Activated CD8-positive, alpha-beta T cell treated with anti-CD3 and anti-CD28 coated beads for 36 hours (primary cell): ENCODE measurements at regions not wholly inside any gene's neighbourhood (a gene's known extent, or its start where the extent isn't known, plus 50 kb on each side); places are given as distances from the start of the nearest gene placed in this dataset.

Experiments
- ATAC-seq: fragments of 200-7000 bp; cut with Tn5 transposase; one replicate; pipeline ENCODE4 v1.10.0; 2021; ENCODE audit warnings: mild to moderate bottlenecking, moderate library complexity
- CTCF ChIA-PET: fragments of 350-600 bp; sonication (Branson Sonifier 250); formaldehyde crosslinking; loops from one replicate; lab custom pipeline; 2021; ENCODE audit warnings: antibody characterized with exemption; lab: Charles Lee
- POLR2A ChIA-PET: fragments of 350-600 bp; sonication (Branson Sonifier 250); formaldehyde crosslinking; loops from one replicate; lab custom pipeline; 2021; ENCODE audit warnings: antibody characterized with exemption; lab: Charles Lee
- DNase-seq: peaks from one replicate; pipeline ENCODE4 v3.0.0-alpha.2; 2020
- H3K27ac Mint-ChIP-seq: one replicate; pipeline ENCODE4 v1.8.0; 2021; ENCODE audit warnings: mild to moderate bottlenecking, mixed read lengths
- H3K27me3 Mint-ChIP-seq: one replicate; pipeline ENCODE4 v1.8.0; 2021; ENCODE audit warnings: mixed read lengths
- H3K36me3 Mint-ChIP-seq: one replicate; pipeline ENCODE4 v1.8.0; 2021; ENCODE audit warnings: low read depth, mixed read lengths
- H3K4me1 Mint-ChIP-seq: one replicate; pipeline ENCODE4 v1.8.0; 2021; ENCODE audit warnings: low read depth, mixed read lengths
- H3K4me3 Mint-ChIP-seq: one replicate; pipeline ENCODE4 v1.8.0; 2021; ENCODE audit warnings: mild to moderate bottlenecking, moderate library complexity, mixed read lengths
- H3K9me3 Mint-ChIP-seq: one replicate; pipeline ENCODE4 v1.8.0; 2021; ENCODE audit warnings: mixed read lengths
- intact Hi-C: fragments of 100-400 bp; cut with micrococcal nuclease; formaldehyde crosslinking; loops from one replicate; pipeline ENCODE4 v1.10.0; 2022
- TF ChIP-seq, protein P1 (sequence below): fragments of 200-600 bp; IDR thresholded peaks from one replicate; pipeline ENCODE4 v1.8.0; 2022; ENCODE audit warnings: antibody characterized with exemption, mild to moderate bottlenecking

DNA sequence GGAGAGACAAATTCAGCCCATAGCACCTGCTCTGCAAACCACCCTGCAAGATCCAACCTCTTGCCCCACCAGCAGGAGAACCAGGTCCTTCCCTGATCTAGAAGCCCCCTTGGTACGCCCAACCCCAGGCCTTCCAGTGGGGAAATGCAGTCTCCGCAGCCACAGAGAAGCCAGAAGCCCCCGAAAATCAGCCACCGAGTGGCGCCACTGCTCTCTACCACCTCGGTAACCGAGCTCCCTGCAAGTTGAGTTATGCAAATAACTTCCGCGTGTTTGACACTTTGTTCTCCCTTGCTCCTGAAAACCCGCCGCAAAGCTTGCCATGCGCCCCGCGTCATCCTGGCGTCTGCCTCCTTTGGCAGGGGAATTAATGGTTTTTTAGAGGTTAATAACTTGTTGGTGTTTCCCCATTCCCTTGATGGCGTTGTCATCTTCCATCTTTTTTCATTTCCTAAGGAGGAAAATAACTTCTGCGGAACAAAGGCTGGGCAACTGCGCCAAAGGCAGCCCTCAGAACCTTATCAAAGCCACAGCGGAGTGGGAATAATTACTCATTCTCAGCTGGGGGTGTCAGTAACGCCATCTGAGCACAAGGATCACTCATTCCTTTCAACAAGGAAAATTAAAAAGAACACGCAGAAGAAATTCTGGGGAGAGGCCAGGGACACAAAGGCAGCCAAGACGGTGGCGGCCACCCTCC lies 60.4 kb downstream of the FZD10 start:
- DNase-seq (no peak), ATAC-seq (no peak)
- POLR2A ChIA-PET, result no interaction called here
- H3K27ac Mint-ChIP-seq, result no peak overlapping the region
- H3K9me3 Mint-ChIP-seq, result no peaks in the 10 kb centered on the region
- peaks cover 20% of the 10 kb centered on the region for H3K27me3 Mint-ChIP-seq
- no peak overlapping the region for H3K4me3 Mint-ChIP-seq
- CTCF ChIA-PET, result no interaction called here
- intact Hi-C loops, result no loop called here
- no peaks in the 10 kb centered on the region for H3K4me1 Mint-ChIP-seq
- no peaks in the 10 kb centered on the region for H3K36me3 Mint-ChIP-seq
- TF ChIP-seq, protein P1, sequence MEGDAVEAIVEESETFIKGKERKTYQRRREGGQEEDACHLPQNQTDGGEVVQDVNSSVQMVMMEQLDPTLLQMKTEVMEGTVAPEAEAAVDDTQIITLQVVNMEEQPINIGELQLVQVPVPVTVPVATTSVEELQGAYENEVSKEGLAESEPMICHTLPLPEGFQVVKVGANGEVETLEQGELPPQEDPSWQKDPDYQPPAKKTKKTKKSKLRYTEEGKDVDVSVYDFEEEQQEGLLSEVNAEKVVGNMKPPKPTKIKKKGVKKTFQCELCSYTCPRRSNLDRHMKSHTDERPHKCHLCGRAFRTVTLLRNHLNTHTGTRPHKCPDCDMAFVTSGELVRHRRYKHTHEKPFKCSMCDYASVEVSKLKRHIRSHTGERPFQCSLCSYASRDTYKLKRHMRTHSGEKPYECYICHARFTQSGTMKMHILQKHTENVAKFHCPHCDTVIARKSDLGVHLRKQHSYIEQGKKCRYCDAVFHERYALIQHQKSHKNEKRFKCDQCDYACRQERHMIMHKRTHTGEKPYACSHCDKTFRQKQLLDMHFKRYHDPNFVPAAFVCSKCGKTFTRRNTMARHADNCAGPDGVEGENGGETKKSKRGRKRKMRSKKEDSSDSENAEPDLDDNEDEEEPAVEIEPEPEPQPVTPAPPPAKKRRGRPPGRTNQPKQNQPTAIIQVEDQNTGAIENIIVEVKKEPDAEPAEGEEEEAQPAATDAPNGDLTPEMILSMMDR, result no peak

DNA sequence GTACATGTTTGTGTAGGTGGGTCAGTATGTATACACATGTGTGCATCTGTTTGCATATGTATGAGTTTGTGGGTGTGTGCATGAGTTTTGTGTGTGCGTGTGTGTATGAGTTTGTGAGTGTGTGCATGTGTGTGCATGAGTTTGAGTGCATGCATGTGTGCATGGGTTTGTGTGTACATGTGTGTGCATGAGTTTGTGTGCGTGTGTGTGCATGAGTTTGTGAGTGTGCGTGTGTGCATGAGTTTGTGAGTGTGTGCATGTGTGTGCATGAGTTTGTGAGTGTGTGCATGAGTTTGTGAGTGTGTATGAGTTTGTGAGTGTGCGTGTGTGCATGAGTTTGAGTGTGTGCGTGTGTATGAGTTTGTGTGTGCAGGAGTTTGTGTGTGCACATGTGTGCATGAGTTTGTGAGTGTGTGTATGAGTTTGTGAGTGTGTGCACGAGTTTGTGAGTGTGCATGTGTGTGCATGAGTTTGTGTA lies 61.5 kb downstream of the FZD10 start:
- ATAC-seq, result no peak
- Mint-ChIP-seq H3K9me3 (no peaks in the 10 kb centered on the region), H3K27ac (no peak overlapping the region), H3K4me1 (no peaks in the 10 kb centered on the region), H3K36me3 (no peaks in the 10 kb centered on the region), H3K4me3 (no peak overlapping the region), H3K27me3 (peaks cover 18% of the 10 kb centered on the region)
- intact Hi-C loops, result no loop called here
- TF ChIP-seq, protein P1, result no peak
- DNase-seq, result no peak
- CTCF ChIA-PET, result no interaction called here
- POLR2A ChIA-PET, result no interaction called here

DNA sequence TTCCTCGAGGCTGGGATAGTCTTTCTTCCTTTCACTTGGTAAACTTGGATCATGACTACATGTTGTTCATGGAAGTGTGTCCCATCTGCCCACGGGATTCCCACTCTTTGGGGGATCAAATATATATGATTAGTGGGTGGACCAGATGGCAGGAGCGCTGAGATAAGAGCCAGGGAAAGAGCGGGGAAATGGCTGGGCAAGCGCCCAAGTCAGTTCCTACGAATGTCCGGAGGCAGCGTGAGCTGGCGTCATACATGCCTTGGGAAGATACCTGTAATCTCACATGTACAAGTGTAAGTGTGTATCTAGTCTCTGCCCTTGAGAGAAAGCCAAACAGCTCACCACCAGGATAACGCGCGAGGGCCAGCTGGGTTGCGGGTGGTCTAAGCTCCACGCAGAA lies 62.3 kb downstream of the FZD10 start:
- no peaks in the 10 kb centered on the region for H3K36me3 Mint-ChIP-seq

DNA sequence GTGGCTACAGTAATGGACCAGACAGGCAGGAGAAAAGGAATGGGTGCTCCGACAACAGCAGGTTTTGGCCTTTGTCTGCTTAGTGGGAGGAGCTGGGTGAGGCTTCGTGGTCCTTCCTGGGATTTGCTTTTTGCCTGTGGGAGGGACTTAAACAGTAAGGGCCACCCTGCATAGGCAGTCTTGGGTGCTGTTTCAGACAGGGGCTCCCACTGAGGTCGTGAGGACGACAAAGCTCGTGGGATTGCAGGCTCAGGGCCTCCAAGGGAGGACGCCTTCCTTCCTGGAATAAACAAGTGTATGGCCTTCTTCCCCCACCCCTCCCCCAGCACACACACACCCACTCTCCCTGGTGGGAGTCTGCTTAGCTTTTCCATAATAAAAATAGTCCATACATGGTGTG lies 63.1 kb downstream of the FZD10 start:
- H3K27me3 Mint-ChIP-seq, result peaks cover 12% of the 10 kb centered on the region
- intact Hi-C loops, result no loop called here
- no peaks in the 10 kb centered on the region for H3K4me1 Mint-ChIP-seq
- POLR2A ChIA-PET, result no interaction called here
- no peak overlapping the region for H3K27ac Mint-ChIP-seq
- CTCF ChIA-PET, result interaction anchor here (1.3 kb wide), 1 partner anchor 55 kb away, joined by 4 read pairs; no protein-coding TSS in a partner anchor
- peaks cover 2% of the 10 kb centered on the region for H3K9me3 Mint-ChIP-seq
- TF ChIP-seq, protein P1, result no peak
- ATAC-seq (no peak), DNase-seq (no peak)
- no peak overlapping the region for H3K4me3 Mint-ChIP-seq
- H3K36me3 Mint-ChIP-seq, result no peaks in the 10 kb centered on the region

More for the DNA sequence above, 62.3 kb downstream of the FZD10 start:
- Mint-ChIP-seq H3K27ac (no peak overlapping the region), H3K9me3 (peaks cover under 1% of the 10 kb centered on the region), H3K4me3 (no peak overlapping the region), H3K27me3 (peaks cover 16% of the 10 kb centered on the region), H3K4me1 (no peaks in the 10 kb centered on the region)
- DNase-seq (no peak), ATAC-seq (no peak)
- POLR2A ChIA-PET, result no interaction called here
- intact Hi-C loops, result no loop called here
- TF ChIP-seq, protein P1, result no peak
- CTCF ChIA-PET, result no interaction called here

DNA sequence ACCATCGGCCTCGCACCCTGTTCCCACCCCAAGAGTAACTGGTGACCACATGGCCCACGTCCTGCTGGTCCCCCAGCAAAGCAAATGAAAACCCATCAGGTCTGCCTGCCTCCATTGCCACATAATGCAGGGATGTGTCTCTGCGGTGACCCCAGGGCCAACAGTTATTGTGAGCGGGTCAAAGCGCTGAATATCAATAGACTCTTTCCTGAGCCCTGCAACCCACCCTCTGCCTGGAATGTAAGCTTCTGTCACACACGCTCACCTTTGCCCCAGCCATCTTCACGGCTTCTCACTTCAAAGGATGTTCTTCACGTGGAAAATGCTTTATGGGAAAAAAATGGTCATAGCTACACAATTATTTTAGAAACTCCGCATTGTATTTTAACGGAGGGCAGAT lies 63.9 kb downstream of the FZD10 start:
- Mint-ChIP-seq H3K36me3 (no peaks in the 10 kb centered on the region), H3K4me3 (no peak overlapping the region), H3K27ac (no peak overlapping the region), H3K9me3 (peaks cover 7% of the 10 kb centered on the region), H3K27me3 (peaks cover 9% of the 10 kb centered on the region), H3K4me1 (no peaks in the 10 kb centered on the region)
- ChIA-PET CTCF (interaction anchor here (1.3 kb wide), 1 partner anchor 55 kb away, joined by 4 read pairs; no protein-coding TSS in a partner anchor), POLR2A (no interaction called here)
- TF ChIP-seq, protein P1, result no peak
- ATAC-seq (no peak), DNase-seq (no peak)
- intact Hi-C loops, result no loop called here
